HT-29 (cell line): ENCODE measurements at regions not wholly inside any gene's neighbourhood (a gene's known extent, or its start where the extent isn't known, plus 50 kb on each side); places are given as distances from the start of the nearest gene placed in this dataset.
"Not testable (repeated sequence)": the region's sequence is repeated elsewhere in the genome, so short reads cannot be mapped to it uniquely, and the experiment has no call there.

ENCODE experiments used
- DNase-seq: peaks from one replicate; pipeline ENCODE4 v3.0.0-alpha.2; 2015; ENCODE audit warnings: low spot score

GRCh38 chr6:112933947-112934346, 586.8 kb downstream of the RFPL4B start:
- DNase-seq: no peak

- DNase-seq: no peak
Measured at GRCh38 chr6:112934433-112935327, 587.5 kb downstream of the RFPL4B start.

- DNase-seq: no peak
Measured at GRCh38 chr6:112935402-112936078, 588.4 kb downstream of the RFPL4B start.

- DNase-seq: no peak
Measured at GRCh38 chr6:112936079-112936472, 588.9 kb downstream of the RFPL4B start.

- no peak for DNase-seq
Measured at GRCh38 chr6:112936504-112936903, 589.4 kb downstream of the RFPL4B start.

GRCh38 chr6:112937690-112938089, 590.6 kb downstream of the RFPL4B start:
- not testable (repeated sequence) for DNase-seq

- DNase-seq: no peak
Measured at GRCh38 chr6:112938650-112939049, 591.5 kb downstream of the RFPL4B start.

GRCh38 chr6:112939563-112939962, 592.4 kb downstream of the RFPL4B start:
- peak; percentile 75 for DNase-seq

GRCh38 chr6:112941613-112942012, 594.5 kb downstream of the RFPL4B start:
- no peak for DNase-seq

- DNase-seq: no peak
Measured at GRCh38 chr6:112946051-112946450, 598.9 kb downstream of the RFPL4B start.

GRCh38 chr6:112947507-112947906, 600.4 kb downstream of the RFPL4B start:
- DNase-seq: no peak

- DNase-seq: no peak
Measured at GRCh38 chr6:112951829-112952228, 604.7 kb downstream of the RFPL4B start.

- DNase-seq: not testable (repeated sequence)
Measured at GRCh38 chr6:112955743-112956142, 608.6 kb downstream of the RFPL4B start.

GRCh38 chr6:112956696-112957535, 609.8 kb downstream of the RFPL4B start:
- no peak for DNase-seq

- DNase-seq: no peak
Measured at GRCh38 chr6:112957536-112957916, 610.4 kb downstream of the RFPL4B start.

- DNase-seq: not testable (repeated sequence)
Measured at GRCh38 chr6:112960130-112960529, 613.0 kb downstream of the RFPL4B start.

GRCh38 chr6:112967974-112968373, 620.8 kb downstream of the RFPL4B start:
- DNase-seq: no peak

GRCh38 chr6:112971651-112972050, 624.5 kb downstream of the RFPL4B start:
- no peak for DNase-seq

GRCh38 chr6:112974931-112975330, 627.8 kb downstream of the RFPL4B start:
- not testable (repeated sequence) for DNase-seq

GRCh38 chr6:112976579-112976978, 629.4 kb downstream of the RFPL4B start:
- DNase-seq: not testable (repeated sequence)

- DNase-seq: peak; percentile 44
Measured at GRCh38 chr6:112979830-112980229, 632.7 kb downstream of the RFPL4B start.

- no peak for DNase-seq
Measured at GRCh38 chr6:112980676-112981075, 633.5 kb downstream of the RFPL4B start.
